Osteoblast (primary cell): ENCODE measurements at regions not wholly inside any gene's neighbourhood (a gene's known extent, or its start where the extent isn't known, plus 50 kb on each side); places are given as distances from the start of the nearest gene placed in this dataset.

Experiments used
- DNase-seq: peaks from one replicate; pipeline ENCODE4 v3.0.0; 2011; ENCODE audit warnings: low spot score, mixed read lengths; ENCODE audit not compliant: insufficient read length; ENCODE audit errors: missing footprints
- H2AFZ ChIP-seq: 2 replicates; pipeline ENCODE4 v1.6.0; 2011; ENCODE audit warnings: mild to moderate bottlenecking, low read length
- H3K27ac ChIP-seq: 2 replicates; pipeline ENCODE4 v1.5.1; 2011; ENCODE audit warnings: mild to moderate bottlenecking, low read depth, low read length, moderate library complexity
- H3K27me3 ChIP-seq: 2 replicates; pipeline ENCODE4 v1.6.0; 2012; ENCODE audit warnings: mild to moderate bottlenecking, control low read depth, inconsistent platforms, low read length, moderate library complexity; ENCODE audit not compliant: insufficient read depth
- H3K36me3 ChIP-seq: 2 replicates; pipeline ENCODE4 v1.5.1; 2011; ENCODE audit warnings: mild to moderate bottlenecking, low read length, control low read depth, moderate library complexity; ENCODE audit not compliant: insufficient read depth
- H3K4me1 ChIP-seq: 2 replicates; pipeline ENCODE4 v1.5.1; 2011; ENCODE audit warnings: mild to moderate bottlenecking, low read length, control low read depth, moderate library complexity; ENCODE audit not compliant: insufficient read depth
- H3K4me2 ChIP-seq: 2 replicates; pipeline ENCODE4 v1.6.0; 2011; ENCODE audit warnings: mild to moderate bottlenecking, low read length; ENCODE audit not compliant: insufficient read depth
- H3K4me3 ChIP-seq: fragments of 200-600 bp; sonication (generic); 3 replicates; pipeline ENCODE4 v1.5.1; 2012; ENCODE audit warnings: mild to moderate bottlenecking, low read length, inconsistent platforms; ENCODE audit not compliant: insufficient read depth
- H3K79me2 ChIP-seq: 2 replicates; pipeline ENCODE4 v1.6.0; 2012; ENCODE audit warnings: mild to moderate bottlenecking, low read length, control low read depth, inconsistent platforms; ENCODE audit not compliant: insufficient read depth
- H3K9me3 ChIP-seq: 2 replicates; pipeline ENCODE4 v1.5.1; 2011; ENCODE audit warnings: low read depth, low read length, control low read depth
- H4K20me1 ChIP-seq: 2 replicates; pipeline ENCODE4 v1.6.0; 2012; ENCODE audit warnings: mild to moderate bottlenecking, low read length, control low read depth; ENCODE audit not compliant: insufficient read depth
- TF ChIP-seq, protein P1 (sequence below): IDR thresholded peaks from 2 replicates; pipeline ENCODE4 v1.5.1; 2011; ENCODE audit warnings: mild to moderate bottlenecking, low read depth, low read length, moderate library complexity; ENCODE audit errors: extremely low read depth

DNA sequence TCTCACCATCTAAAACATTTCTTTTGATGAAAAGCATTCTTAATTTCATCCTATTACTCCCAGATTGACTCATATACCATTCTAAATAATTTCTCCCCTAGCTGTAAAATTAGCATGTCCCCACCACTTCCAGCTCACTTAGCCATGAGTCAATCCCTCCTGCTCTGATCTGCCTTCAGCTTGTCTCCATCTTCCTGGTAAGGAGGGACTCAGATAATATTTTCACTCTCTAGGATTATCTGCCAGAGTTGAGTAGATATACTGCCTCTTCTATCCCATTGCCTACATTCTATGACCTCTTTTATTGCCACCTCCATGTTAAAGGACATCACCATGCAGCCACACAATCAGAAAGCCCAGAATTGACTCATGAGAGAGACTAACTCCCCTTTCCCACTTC, 348.8 kb upstream of the POU3F2 start:
- Histone ChIP-seq H3K27ac (no peak overlapping the region), H3K4me2 (no peak overlapping the region), H3K36me3 (no peaks in the 10 kb centered on the region), H3K4me3 (no peak overlapping the region), H3K27me3 (no peaks in the 10 kb centered on the region), H3K9me3 (peaks cover 2% of the 10 kb centered on the region), H2AFZ (no peak overlapping the region), H3K4me1 (no peaks in the 10 kb centered on the region), H3K79me2 (no peaks in the 10 kb centered on the region), H4K20me1 (no peaks in the 10 kb centered on the region)
- DNase-seq: no peak
- TF ChIP-seq, protein P1, sequence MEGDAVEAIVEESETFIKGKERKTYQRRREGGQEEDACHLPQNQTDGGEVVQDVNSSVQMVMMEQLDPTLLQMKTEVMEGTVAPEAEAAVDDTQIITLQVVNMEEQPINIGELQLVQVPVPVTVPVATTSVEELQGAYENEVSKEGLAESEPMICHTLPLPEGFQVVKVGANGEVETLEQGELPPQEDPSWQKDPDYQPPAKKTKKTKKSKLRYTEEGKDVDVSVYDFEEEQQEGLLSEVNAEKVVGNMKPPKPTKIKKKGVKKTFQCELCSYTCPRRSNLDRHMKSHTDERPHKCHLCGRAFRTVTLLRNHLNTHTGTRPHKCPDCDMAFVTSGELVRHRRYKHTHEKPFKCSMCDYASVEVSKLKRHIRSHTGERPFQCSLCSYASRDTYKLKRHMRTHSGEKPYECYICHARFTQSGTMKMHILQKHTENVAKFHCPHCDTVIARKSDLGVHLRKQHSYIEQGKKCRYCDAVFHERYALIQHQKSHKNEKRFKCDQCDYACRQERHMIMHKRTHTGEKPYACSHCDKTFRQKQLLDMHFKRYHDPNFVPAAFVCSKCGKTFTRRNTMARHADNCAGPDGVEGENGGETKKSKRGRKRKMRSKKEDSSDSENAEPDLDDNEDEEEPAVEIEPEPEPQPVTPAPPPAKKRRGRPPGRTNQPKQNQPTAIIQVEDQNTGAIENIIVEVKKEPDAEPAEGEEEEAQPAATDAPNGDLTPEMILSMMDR: no peak

DNA sequence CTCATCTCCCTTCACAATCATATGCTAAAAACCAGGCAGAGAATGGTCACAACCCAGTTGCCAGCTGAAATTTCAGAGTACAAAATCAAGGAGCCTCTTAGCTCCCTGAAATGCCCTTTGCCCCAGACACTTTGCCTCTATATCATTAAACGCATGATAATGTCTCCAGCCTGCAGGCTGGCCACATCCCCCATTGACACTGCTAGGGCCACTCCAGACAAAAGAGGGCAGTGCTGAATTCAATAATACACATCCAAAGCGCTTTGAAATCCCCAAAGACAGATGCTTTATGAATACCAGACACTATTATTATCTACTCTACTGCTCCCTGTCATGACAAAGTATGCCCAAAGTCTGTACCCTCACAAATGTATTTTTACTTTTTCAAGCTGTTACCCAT, 348.3 kb upstream of the POU3F2 start:
- Histone ChIP-seq H3K79me2 (no peaks in the 10 kb centered on the region), H2AFZ (no peak overlapping the region), H3K4me1 (no peaks in the 10 kb centered on the region), H3K36me3 (no peaks in the 10 kb centered on the region), H3K4me2 (no peak overlapping the region), H3K27ac (no peak overlapping the region), H4K20me1 (no peaks in the 10 kb centered on the region), H3K9me3 (peaks cover 2% of the 10 kb centered on the region), H3K4me3 (no peak overlapping the region), H3K27me3 (no peaks in the 10 kb centered on the region)
- DNase-seq: no peak
- TF ChIP-seq, protein P1: no peak

DNA sequence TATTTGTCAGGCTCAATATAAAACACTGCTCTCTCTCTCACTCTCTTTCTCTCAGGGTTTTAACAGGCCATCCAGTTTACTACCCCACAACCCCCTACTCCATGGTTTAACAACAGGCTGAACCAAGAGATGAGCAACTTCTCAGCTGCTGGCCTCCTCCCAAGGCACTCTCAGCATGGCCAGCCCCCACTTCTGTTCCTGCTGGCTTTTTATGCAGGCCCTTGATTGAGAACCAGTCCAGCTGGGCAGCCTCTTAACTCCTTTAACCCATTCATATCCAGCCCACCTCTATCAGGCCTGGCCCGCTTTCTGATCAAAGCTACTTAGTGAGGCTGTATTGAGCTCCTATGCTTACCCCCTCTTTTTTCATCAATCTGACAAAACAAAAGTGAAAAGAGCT, 346.8 kb upstream of the POU3F2 start:
- TF ChIP-seq, protein P1: no peak
- no peak for DNase-seq
- Histone ChIP-seq H2AFZ (no peak overlapping the region), H3K4me1 (no peaks in the 10 kb centered on the region), H3K27me3 (no peaks in the 10 kb centered on the region), H3K36me3 (no peaks in the 10 kb centered on the region), H3K4me2 (no peak overlapping the region), H4K20me1 (no peaks in the 10 kb centered on the region), H3K9me3 (peaks cover 2% of the 10 kb centered on the region), H3K4me3 (no peak overlapping the region), H3K79me2 (no peaks in the 10 kb centered on the region), H3K27ac (no peak overlapping the region)

DNA sequence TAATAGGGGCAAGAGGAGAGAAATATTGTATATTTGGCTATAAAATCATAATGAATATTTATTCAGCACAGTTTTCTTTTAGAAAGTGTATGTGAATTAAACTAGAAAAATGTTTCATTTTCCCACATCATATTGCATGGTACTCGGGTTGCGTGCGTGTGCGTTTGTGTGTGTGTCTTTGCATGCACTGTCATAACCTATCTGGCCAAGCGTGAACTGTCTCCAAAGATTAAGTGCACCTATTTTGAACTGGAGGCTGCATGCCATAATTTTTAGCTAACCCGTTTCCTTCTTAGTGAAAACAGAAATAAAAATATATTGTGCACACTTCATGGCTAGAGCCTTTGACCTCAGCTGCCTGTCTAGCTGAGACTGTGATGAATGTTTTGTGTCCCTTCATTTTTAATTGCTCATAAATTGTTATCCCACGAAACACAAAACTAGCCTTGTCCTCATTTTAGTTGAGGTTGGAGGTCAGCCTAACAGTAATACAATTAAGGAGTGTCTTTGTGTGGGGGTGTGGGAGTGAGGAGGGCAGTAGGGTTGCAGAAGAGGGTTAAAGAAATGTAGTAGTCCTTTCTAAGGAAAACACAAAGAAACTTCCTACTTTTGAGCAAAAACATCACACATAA, 336.1 kb upstream of the POU3F2 start:
- Histone ChIP-seq H3K36me3 (no peaks in the 10 kb centered on the region), H4K20me1 (no peaks in the 10 kb centered on the region), H3K27me3 (no peaks in the 10 kb centered on the region), H3K79me2 (no peaks in the 10 kb centered on the region), H3K27ac (no peak overlapping the region), H2AFZ (no peak overlapping the region), H3K4me2 (no peak overlapping the region), H3K9me3 (no peaks in the 10 kb centered on the region), H3K4me1 (no peaks in the 10 kb centered on the region), H3K4me3 (no peak overlapping the region)
- DNase-seq: no peak
- TF ChIP-seq, protein P1: no peak
